DOHH2 (cell line): ENCODE measurements at regions not wholly inside any gene's neighbourhood (a gene's known extent, or its start where the extent isn't known, plus 50 kb on each side); places are given as distances from the start of the nearest gene placed in this dataset.

ENCODE experiments used
- H3F3A ChIP-seq: fragments of 200-600 bp; sonication (generic), shearing (Covaris generic); 2 replicates; pipeline ENCODE4 v1.6.0; 2016; ENCODE audit warnings: antibody characterized with exemption, mild to moderate bottlenecking; ENCODE audit not compliant: control insufficient read depth, insufficient read depth
- H3K27ac ChIP-seq: fragments of 200-600 bp; sonication (generic); 2 replicates; pipeline ENCODE4 v1.5.1; 2014; ENCODE audit warnings: low read depth, mild to moderate bottlenecking, low read length, moderate library complexity
- H3K27me3 ChIP-seq: fragments of 200-600 bp; sonication (generic); 2 replicates; pipeline ENCODE4 v1.6.1; 2014; ENCODE audit warnings: mild to moderate bottlenecking, low read length, mixed read lengths; ENCODE audit not compliant: control insufficient read depth
- H3K36me3 ChIP-seq: fragments of 200-600 bp; sonication (generic); 2 replicates; pipeline ENCODE4 v1.6.1; 2014; ENCODE audit warnings: mild to moderate bottlenecking, low read length, moderate library complexity, mixed read lengths; ENCODE audit not compliant: control insufficient read depth
- H3K4me1 ChIP-seq: fragments of 200-600 bp; sonication (generic); 2 replicates; pipeline ENCODE4 v1.6.1; 2014; ENCODE audit warnings: mild to moderate bottlenecking, low read length, mixed read lengths; ENCODE audit not compliant: control insufficient read depth
- H3K4me2 ChIP-seq: fragments of 200-600 bp; sonication (generic); 2 replicates; pipeline ENCODE4 v1.6.0; 2014; ENCODE audit warnings: mild to moderate bottlenecking, low read length, moderate library complexity
- H3K4me3 ChIP-seq: fragments of 200-600 bp; sonication (generic); 2 replicates; pipeline ENCODE4 v1.5.1; 2014; ENCODE audit warnings: mild to moderate bottlenecking, low read length, mixed read lengths
- H3K79me2 ChIP-seq: fragments of 200-600 bp; sonication (generic); 2 replicates; pipeline ENCODE4 v1.6.1; 2014; ENCODE audit warnings: mild to moderate bottlenecking, low read length, mixed read lengths; ENCODE audit not compliant: control insufficient read depth
- H3K9me2 ChIP-seq: fragments of 200-600 bp; sonication (generic); replicated peaks from 2 replicates; pipeline ENCODE4 v1.6.1; 2014; ENCODE audit warnings: mild to moderate bottlenecking, low read length, mixed read lengths; ENCODE audit not compliant: control insufficient read depth
- H3K9me3 ChIP-seq: fragments of 200-600 bp; sonication (generic); 2 replicates; pipeline ENCODE4 v1.6.1; 2014; ENCODE audit warnings: antibody characterized with exemption, low read length, mixed read lengths; ENCODE audit not compliant: control insufficient read depth, insufficient read depth
- H4K20me1 ChIP-seq: fragments of 200-600 bp; sonication (generic); 2 replicates; pipeline ENCODE4 v1.6.0; 2014; ENCODE audit warnings: low read depth, mild to moderate bottlenecking, antibody characterized with exemption, low read length, moderate library complexity; ENCODE audit not compliant: control insufficient read depth, insufficient read depth
- EZH2phosphoT487 ChIP-seq: fragments of 200-600 bp; sonication (generic); IDR thresholded peaks from 2 replicates; pipeline ENCODE4 v1.6.1; 2017; ENCODE audit warnings: borderline replicate concordance, mild to moderate bottlenecking, antibody characterized with exemption, low read length, moderate library complexity, mixed read lengths
- TF ChIP-seq, protein P1 (sequence below): fragments of 200-600 bp; sonication (generic); IDR thresholded peaks from one replicate; pipeline ENCODE4 v1.5.1; 2014; ENCODE audit warnings: antibody characterized with exemption, mild to moderate bottlenecking, low read depth, low read length; ENCODE audit not compliant: poor library complexity, severe bottlenecking

DNA sequence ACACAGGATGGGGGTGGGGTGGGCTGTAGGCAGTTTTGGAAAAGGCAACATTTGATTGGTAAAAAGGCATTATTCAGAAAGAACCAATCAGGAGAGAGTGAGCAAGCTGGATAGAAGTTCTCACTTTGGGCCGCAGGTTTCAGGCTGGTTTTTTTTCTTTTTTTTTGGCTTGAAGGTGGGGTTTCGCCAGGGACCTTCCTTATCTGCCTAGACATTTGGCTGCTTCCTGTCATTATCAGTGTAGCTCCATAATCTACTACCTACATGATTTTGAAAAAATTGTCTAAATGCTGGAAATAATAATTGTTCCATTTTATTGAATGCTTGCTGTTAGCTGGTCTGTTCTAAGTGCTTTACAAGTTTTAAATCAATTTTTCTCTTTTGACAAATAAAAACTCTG, 649.0 kb downstream of the TMTC2 start:
- Histone ChIP-seq H3K4me3 (no peak overlapping the region), H3K9me2 (no peaks in the 10 kb centered on the region), H4K20me1 (no peaks in the 10 kb centered on the region), H3K9me3 (no peaks in the 10 kb centered on the region), H3K4me2 (no peak overlapping the region), H3F3A (no peaks in the 10 kb centered on the region), H3K4me1 (no peaks in the 10 kb centered on the region), H3K27me3 (no peaks in the 10 kb centered on the region), H3K36me3 (no peaks in the 10 kb centered on the region), H3K27ac (no peak overlapping the region), H3K79me2 (no peaks in the 10 kb centered on the region)
- TF ChIP-seq, protein P1, sequence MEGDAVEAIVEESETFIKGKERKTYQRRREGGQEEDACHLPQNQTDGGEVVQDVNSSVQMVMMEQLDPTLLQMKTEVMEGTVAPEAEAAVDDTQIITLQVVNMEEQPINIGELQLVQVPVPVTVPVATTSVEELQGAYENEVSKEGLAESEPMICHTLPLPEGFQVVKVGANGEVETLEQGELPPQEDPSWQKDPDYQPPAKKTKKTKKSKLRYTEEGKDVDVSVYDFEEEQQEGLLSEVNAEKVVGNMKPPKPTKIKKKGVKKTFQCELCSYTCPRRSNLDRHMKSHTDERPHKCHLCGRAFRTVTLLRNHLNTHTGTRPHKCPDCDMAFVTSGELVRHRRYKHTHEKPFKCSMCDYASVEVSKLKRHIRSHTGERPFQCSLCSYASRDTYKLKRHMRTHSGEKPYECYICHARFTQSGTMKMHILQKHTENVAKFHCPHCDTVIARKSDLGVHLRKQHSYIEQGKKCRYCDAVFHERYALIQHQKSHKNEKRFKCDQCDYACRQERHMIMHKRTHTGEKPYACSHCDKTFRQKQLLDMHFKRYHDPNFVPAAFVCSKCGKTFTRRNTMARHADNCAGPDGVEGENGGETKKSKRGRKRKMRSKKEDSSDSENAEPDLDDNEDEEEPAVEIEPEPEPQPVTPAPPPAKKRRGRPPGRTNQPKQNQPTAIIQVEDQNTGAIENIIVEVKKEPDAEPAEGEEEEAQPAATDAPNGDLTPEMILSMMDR, result no peak
- TF ChIP-seq EZH2phosphoT487, result no peak

DNA sequence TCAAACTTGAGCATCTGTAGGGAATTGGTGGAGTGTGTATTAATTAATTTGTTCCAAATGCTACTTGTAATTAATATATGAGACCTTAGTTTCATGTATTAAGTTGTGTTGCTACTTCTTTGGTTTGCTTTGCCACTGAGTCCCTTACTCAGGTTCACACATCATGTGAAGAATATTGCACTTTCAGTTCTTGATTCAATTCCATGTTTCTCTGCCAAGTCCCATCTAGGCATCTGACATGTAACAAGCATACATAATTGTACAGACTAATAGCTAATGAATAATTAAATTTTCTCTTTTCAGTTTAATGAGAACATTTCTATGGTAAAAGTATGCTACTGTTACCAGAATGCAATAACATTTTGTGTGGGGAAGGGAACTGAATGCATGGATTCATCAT, 640.0 kb downstream of the TMTC2 start:
- Histone ChIP-seq H3K4me2 (no peak overlapping the region), H3K4me3 (no peak overlapping the region), H3K9me2 (no peaks in the 10 kb centered on the region), H3K27me3 (no peaks in the 10 kb centered on the region), H3K79me2 (no peaks in the 10 kb centered on the region), H3K9me3 (no peaks in the 10 kb centered on the region), H3K27ac (no peak overlapping the region), H4K20me1 (no peaks in the 10 kb centered on the region), H3F3A (no peaks in the 10 kb centered on the region), H3K36me3 (no peaks in the 10 kb centered on the region), H3K4me1 (no peaks in the 10 kb centered on the region)
- TF ChIP-seq EZH2phosphoT487, result no peak
- TF ChIP-seq, protein P1, result no peak

DNA sequence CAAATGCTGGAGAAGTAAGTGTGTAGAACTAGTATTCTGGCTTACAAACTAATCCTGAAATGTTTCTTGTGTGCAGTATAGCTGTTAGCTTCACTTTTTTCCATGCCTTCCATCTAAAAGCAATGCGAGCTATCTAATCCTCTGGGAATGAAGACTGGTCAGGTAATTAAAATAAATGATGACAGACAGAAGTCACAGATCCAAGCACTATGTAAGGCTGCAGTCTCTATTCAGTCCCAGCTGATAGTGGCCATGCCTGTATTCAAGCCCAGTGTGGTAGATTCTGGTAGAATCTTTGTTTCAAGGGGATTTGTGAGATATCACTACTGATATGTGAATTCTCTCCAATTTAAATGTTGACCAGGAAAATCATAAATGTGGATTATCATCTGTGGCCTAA, 637.2 kb downstream of the TMTC2 start:
- Histone ChIP-seq H3K79me2 (no peaks in the 10 kb centered on the region), H3F3A (no peaks in the 10 kb centered on the region), H3K27ac (no peak overlapping the region), H3K27me3 (no peaks in the 10 kb centered on the region), H3K4me1 (no peaks in the 10 kb centered on the region), H3K9me2 (no peaks in the 10 kb centered on the region), H3K36me3 (no peaks in the 10 kb centered on the region), H3K4me3 (no peak overlapping the region), H3K4me2 (no peak overlapping the region), H3K9me3 (no peaks in the 10 kb centered on the region), H4K20me1 (no peaks in the 10 kb centered on the region)
- TF ChIP-seq, protein P1, result no peak
- no peak for TF ChIP-seq EZH2phosphoT487

- no peak for TF ChIP-seq EZH2phosphoT487
- TF ChIP-seq, protein P1, result no peak
- Histone ChIP-seq H3K9me2 (no peaks in the 10 kb centered on the region), H3K79me2 (no peaks in the 10 kb centered on the region), H3K4me3 (no peak overlapping the region), H3K4me1 (no peaks in the 10 kb centered on the region), H3K36me3 (no peaks in the 10 kb centered on the region), H3F3A (no peaks in the 10 kb centered on the region), H3K4me2 (no peak overlapping the region), H3K27ac (no peak overlapping the region), H3K27me3 (no peaks in the 10 kb centered on the region), H4K20me1 (no peaks in the 10 kb centered on the region), H3K9me3 (no peaks in the 10 kb centered on the region)
Observed at GRCh38 chr12:83322809-83323208, 636.1 kb downstream of the TMTC2 start.
